ENCODE measurements at regions not wholly inside any gene's neighbourhood (a gene's known extent, or its start where the extent isn't known, plus 50 kb on each side); places are given as distances from the start of the nearest gene placed in this dataset.

GRCh38 chr22:18731075-18731666, 119.5 kb upstream of the RIMBP3 start:
- no peak for DNase-seq (ENCODE audit: extremely low read depth in 1 of 11, low read depth in 9 of 11, low spot score in 4 of 11)

DNA sequence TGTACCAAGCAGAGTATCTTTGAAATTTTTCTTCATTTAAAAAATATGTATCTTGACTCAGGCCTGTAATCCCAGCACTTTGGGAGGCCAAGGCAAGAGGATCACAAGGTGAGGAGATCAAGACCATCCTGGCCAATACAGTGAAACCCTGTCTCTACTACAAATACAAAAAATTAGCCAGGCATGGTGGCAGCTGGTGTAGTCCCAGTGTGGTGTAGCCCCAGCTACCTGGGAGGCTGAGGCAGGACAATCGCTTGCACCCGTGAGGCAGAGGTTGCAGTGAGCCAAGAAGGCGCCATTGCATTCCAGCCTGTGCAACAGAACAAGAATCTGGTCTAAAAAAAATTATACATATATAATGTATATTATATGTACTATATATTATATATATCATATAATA, 118.7 kb upstream of the RIMBP3 start:
- DNase-seq (ENCODE audit: extremely low read depth in 1 of 11, low read depth in 9 of 11, low spot score in 4 of 11): peak in 6 of 11 donors; percentile 32 to 55 (median 48)
